ENCODE measurements at regions not wholly inside any gene's neighbourhood (a gene's known extent, or its start where the extent isn't known, plus 50 kb on each side); places are given as distances from the start of the nearest gene placed in this dataset.

DNA sequence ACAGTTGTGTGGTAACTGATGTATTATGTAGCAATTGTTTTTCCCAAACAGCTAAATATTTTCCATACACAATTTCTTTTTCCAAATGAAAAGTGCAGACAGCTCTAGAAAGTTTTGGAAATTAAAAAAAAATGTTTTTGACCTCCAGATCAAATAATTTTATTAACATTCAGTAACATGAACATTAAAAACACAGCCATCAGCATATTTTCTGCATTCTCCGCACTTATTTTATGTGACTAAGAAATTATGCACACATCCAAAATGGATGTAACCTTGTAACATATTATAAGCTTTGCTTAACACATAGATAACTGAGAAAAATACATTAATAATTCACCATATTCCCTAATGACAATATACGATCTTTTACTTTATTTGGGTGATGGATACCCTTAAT is 224.6 kb downstream of the VGLL3 start:
- no peak for TF ChIP-seq EZH2phosphoT487 (IDR thresholded peaks at IDR 0.05; ENCODE audit: insufficient read depth, low read depth)
- TF ChIP-seq EZH2 (IDR thresholded peaks at IDR 0.05; ENCODE audit: insufficient read depth, poor library complexity, severe bottlenecking) = no peak

All from GM23248 (cell line).